Endothelial cell of umbilical vein (primary cell): ENCODE measurements at regions not wholly inside any gene's neighbourhood (a gene's known extent, or its start where the extent isn't known, plus 50 kb on each side); places are given as distances from the start of the nearest gene placed in this dataset.

Source experiments
- CTCF ChIP-seq, 2 donors: IDR thresholded peaks; 1 replicate in 1 of 2; 2 replicates in 1 of 2; pipeline ENCODE4 v1.5.1; 2011; ENCODE audit warnings: low read length in 2 of 2, mild to moderate bottlenecking in 2 of 2, moderate library complexity in 2 of 2, control low read depth in 1 of 2, inconsistent platforms in 1 of 2, low read depth in 1 of 2; ENCODE audit not compliant: insufficient read depth in 1 of 2; ENCODE audit errors: extremely low read depth in 1 of 2
- GATA2 ChIP-seq: IDR thresholded peaks from 2 replicates; pipeline ENCODE4 v1.7.0; 2011; ENCODE audit warnings: low read depth, mild to moderate bottlenecking, moderate library complexity, mixed read lengths, low read length; ENCODE audit not compliant: insufficient read length, insufficient read depth
- MAX ChIP-seq: IDR thresholded peaks from 2 replicates; pipeline ENCODE4 v1.6.1; 2011; ENCODE audit not compliant: insufficient read depth, insufficient read length
- POLR2A ChIP-seq: IDR thresholded peaks from 2 replicates; pipeline ENCODE4 v1.6.1; 2012; ENCODE audit warnings: low read depth, mild to moderate bottlenecking, control low read depth, low read length
- POLR2AphosphoS5 ChIP-seq: IDR thresholded peaks from 2 replicates; pipeline ENCODE4 v1.6.1; 2012; ENCODE audit warnings: low read depth, mild to moderate bottlenecking, control low read depth, low read length, moderate library complexity; ENCODE audit not compliant: insufficient read depth

- no peak for TF ChIP-seq CTCF (IDR thresholded peaks at IDR 0.05; ENCODE audit: extremely low read depth in 1 of 2, insufficient read depth in 1 of 2, low read depth in 1 of 2, low read length in 2 of 2)
- no peak for TF ChIP-seq POLR2A
- no peak for TF ChIP-seq MAX
- no peak for TF ChIP-seq GATA2
- TF ChIP-seq POLR2AphosphoS5: no peak
Measured at GRCh38 chr15:77684341-77685081, 51.8 kb upstream of the LINGO1 start.
